GM13976 (cell line): ENCODE measurements at regions not wholly inside any gene's neighbourhood (a gene's known extent, or its start where the extent isn't known, plus 50 kb on each side); places are given as distances from the start of the nearest gene placed in this dataset.

ENCODE experiments used
- DNase-seq: peaks from one replicate; pipeline ENCODE4 v3.0.0; 2012; ENCODE audit warnings: low spot score
- CTCF ChIP-seq: IDR thresholded peaks from 2 replicates; pipeline ENCODE4 v1.5.1; 2012; ENCODE audit warnings: borderline replicate concordance, mild to moderate bottlenecking; ENCODE audit not compliant: insufficient read depth; ENCODE audit errors: extremely low read depth, missing control alignments, control extremely low read depth
- in situ Hi-C: fragments of 300-500 bp; cut with MboI; formaldehyde crosslinking; loops from one replicate; pipeline ENCODE4 v1.12.0; 2022; ENCODE audit warnings: low sequenced_read_pairs, mixed read lengths, inconsistent platforms; ENCODE audit not compliant: unreplicated experiment

DNA sequence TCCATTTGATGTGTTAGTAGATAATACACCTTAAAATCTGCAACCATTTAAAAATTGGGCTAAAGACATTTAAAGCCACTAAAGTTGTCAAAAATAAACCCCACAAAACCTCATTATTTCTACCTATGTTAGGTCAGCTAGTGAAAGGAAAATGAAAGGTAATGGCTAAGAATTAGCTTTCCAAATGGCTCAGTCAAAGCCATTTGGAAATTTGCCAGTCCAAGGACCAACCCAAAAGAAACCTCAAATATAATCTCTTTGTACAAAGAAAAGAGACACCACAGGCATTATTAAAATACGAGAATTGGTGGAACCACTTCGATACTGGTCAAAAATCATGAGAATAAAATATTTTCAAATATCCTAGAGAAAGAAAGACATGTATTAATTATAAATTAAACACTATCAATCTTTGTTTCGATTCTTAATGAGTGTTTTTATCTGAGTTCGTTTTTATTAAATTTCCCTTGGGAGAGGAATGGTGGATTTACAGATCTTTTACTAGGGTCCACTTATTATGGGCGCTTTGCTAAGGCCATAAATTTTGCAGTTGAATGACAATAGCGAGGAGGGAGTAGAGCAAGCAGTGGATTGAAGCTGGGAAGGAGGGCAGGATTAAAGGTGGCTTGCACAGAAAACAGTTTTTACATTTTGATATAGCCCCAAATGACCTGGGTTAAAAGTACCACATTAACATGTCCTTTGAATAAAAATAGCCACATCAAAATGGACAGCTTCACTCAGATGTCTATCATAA, 116.8 kb upstream of the SHB start:
- DNase-seq = no peak
- TF ChIP-seq CTCF = no peak
- in situ Hi-C loops = no loop called here

DNA sequence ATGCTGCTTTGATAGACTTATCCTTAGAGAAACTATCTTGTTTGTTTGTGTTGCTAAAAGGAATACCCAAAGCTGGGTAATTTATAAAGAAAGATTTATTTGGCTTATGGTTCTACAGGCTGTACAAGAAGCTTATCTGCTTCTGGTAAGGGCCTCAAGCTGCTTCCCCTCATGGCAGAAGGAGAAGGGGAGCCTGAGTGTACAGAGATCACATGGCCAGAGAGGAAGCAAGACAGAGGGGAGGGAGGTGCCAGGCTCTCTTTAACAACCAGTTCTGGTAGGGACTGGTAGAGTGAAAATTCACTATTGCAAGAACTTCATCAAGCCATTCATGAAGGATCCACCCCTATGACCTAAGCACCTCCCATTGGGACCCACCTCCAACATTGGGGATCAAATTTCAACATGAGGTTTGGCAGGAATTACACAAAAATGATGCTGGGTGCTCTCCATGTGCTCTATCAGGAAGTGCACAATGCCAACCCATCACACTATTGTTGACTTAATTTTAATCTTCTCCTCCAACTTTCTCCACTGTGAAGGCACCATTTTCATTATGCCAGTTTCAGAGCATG, 115.1 kb upstream of the SHB start:
- no peak for TF ChIP-seq CTCF
- no peak for DNase-seq
- in situ Hi-C loops = no loop called here

DNA sequence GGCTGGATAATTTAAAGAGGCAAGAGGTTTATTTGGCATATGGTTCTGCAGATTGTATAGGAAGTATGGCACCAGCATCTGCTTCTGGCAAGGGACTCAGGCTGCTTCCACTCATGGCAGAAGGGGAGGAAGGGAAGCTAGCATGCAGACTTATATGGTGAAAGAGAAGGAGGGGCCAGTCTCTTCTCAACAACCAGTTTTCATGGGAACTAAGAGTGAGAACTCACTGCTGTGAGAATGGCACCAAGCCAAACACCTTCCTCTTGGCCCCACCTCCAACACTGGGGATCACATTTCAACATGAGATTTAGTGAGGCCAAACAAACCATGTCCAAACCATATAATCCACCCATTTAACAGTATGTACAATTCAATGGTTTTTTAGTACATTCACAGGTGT, 113.3 kb upstream of the SHB start:
- in situ Hi-C loops = no loop called here
- no peak for DNase-seq

GRCh38 chr9:38181866-38182265, 112.8 kb upstream of the SHB start:
- no peak for DNase-seq
- in situ Hi-C loops = no loop called here
- no peak for TF ChIP-seq CTCF

More for the DNA sequence above, 113.3 kb upstream of the SHB start:
- TF ChIP-seq CTCF = no peak

GRCh38 chr9:38181232-38181631, 112.2 kb upstream of the SHB start:
- TF ChIP-seq CTCF = no peak
- DNase-seq = no peak
- in situ Hi-C loops = no loop called here

GRCh38 chr9:38180656-38181055, 111.6 kb upstream of the SHB start:
- in situ Hi-C loops = no loop called here
- DNase-seq = no peak
- TF ChIP-seq CTCF = no peak

DNA sequence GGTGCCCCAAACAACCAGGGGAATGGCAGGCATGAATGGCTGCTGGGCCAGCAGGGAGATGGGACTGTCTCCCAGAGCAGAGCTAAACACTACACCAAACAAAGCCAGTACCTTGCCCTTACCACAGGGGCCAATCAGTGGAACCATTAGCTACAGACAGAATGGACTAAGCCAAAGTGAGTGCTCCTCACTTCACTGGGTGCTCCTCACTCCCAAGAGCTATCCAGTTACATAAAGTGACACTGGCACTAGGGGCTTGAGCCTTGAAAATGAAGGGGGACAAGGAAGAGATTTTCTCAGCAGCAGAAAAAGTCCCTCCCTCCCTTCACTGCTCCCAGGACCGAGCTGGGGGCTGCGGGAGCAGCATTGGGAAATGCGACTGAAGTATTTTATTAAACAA, 110.9 kb upstream of the SHB start:
- TF ChIP-seq CTCF = no peak
- in situ Hi-C loops = no loop called here
- no peak for DNase-seq
